ENCODE measurements at regions not wholly inside any gene's neighbourhood (a gene's known extent, or its start where the extent isn't known, plus 50 kb on each side); places are given as distances from the start of the nearest gene placed in this dataset.
"Not testable (repeated sequence)": the region's sequence is repeated elsewhere in the genome, so short reads cannot be mapped to it uniquely, and the experiment has no call there.

- H3K4me3 Mint-ChIP-seq, result no peak overlapping the region
- peaks cover 44% of the 10 kb centered on the region for H3K4me1 Mint-ChIP-seq
- H3K27ac Mint-ChIP-seq, result no peak overlapping the region
- H3K36me3 Mint-ChIP-seq (ENCODE audit: low read depth), result peaks cover 3% of the 10 kb centered on the region
- peaks cover 8% of the 10 kb centered on the region for H3K27me3 Mint-ChIP-seq (ENCODE audit: low read depth)
- no peak for TF ChIP-seq CTCF (IDR thresholded peaks at IDR 0.05; ENCODE audit: unreplicated experiment in 3 of 3)
- H3K9me3 Mint-ChIP-seq, result peaks cover 18% of the 10 kb centered on the region
Measured at GRCh38 chr10:33657154-33657908, 322.9 kb upstream of the NRP1 start.

- peaks cover 29% of the 10 kb centered on the region for H3K4me1 Mint-ChIP-seq
- peaks cover 30% of the 10 kb centered on the region for H3K9me3 Mint-ChIP-seq
- peaks cover 4% of the 10 kb centered on the region for H3K27me3 Mint-ChIP-seq (ENCODE audit: low read depth)
- TF ChIP-seq CTCF (IDR thresholded peaks at IDR 0.05; ENCODE audit: unreplicated experiment in 3 of 3), result no peak
- H3K4me3 Mint-ChIP-seq, result no peak overlapping the region
- no peak overlapping the region for H3K27ac Mint-ChIP-seq
- H3K36me3 Mint-ChIP-seq (ENCODE audit: low read depth), result peaks cover 3% of the 10 kb centered on the region
Measured at GRCh38 chr10:33655921-33656320, 321.5 kb upstream of the NRP1 start.

GRCh38 chr10:33655165-33655815, 320.8 kb upstream of the NRP1 start:
- Mint-ChIP-seq H3K4me3 (no peak overlapping the region), H3K27ac (no peak overlapping the region), H3K27me3 (ENCODE audit: low read depth) (peaks cover 4% of the 10 kb centered on the region), H3K9me3 (peaks cover 30% of the 10 kb centered on the region), H3K36me3 (ENCODE audit: low read depth) (peaks cover 3% of the 10 kb centered on the region), H3K4me1 (peaks cover 23% of the 10 kb centered on the region)
- no peak for TF ChIP-seq CTCF (IDR thresholded peaks at IDR 0.05; ENCODE audit: unreplicated experiment in 3 of 3)

GRCh38 chr10:33653584-33654367, 319.3 kb upstream of the NRP1 start:
- H3K36me3 Mint-ChIP-seq (ENCODE audit: low read depth), result peaks cover 3% of the 10 kb centered on the region
- no peak overlapping the region for H3K4me3 Mint-ChIP-seq
- H3K27me3 Mint-ChIP-seq (ENCODE audit: low read depth), result peaks cover 15% of the 10 kb centered on the region
- H3K9me3 Mint-ChIP-seq, result peaks cover 39% of the 10 kb centered on the region
- no peak overlapping the region for H3K27ac Mint-ChIP-seq
- TF ChIP-seq CTCF (IDR thresholded peaks at IDR 0.05; ENCODE audit: unreplicated experiment in 3 of 3), result no peak
- H3K4me1 Mint-ChIP-seq, result peaks cover 10% of the 10 kb centered on the region

- Mint-ChIP-seq H3K4me3 (no peak overlapping the region), H3K36me3 (ENCODE audit: low read depth) (peaks cover 3% of the 10 kb centered on the region), H3K27me3 (ENCODE audit: low read depth) (peaks cover 15% of the 10 kb centered on the region), H3K9me3 (peaks cover 43% of the 10 kb centered on the region), H3K4me1 (peaks cover 9% of the 10 kb centered on the region), H3K27ac (no peak overlapping the region)
- no peak for TF ChIP-seq CTCF (IDR thresholded peaks at IDR 0.05; ENCODE audit: unreplicated experiment in 3 of 3)
Measured at GRCh38 chr10:33652870-33653269, 318.4 kb upstream of the NRP1 start.

GRCh38 chr10:33650131-33650530, 315.7 kb upstream of the NRP1 start:
- peaks cover 11% of the 10 kb centered on the region for H3K27me3 Mint-ChIP-seq (ENCODE audit: low read depth)
- H3K4me1 Mint-ChIP-seq, result not testable (repeated sequence)
- peaks cover 43% of the 10 kb centered on the region for H3K9me3 Mint-ChIP-seq

More at GRCh38 chr10:33650131-33650530, 315.7 kb upstream of the NRP1 start:
- H3K27ac Mint-ChIP-seq; H3K36me3 Mint-ChIP-seq (ENCODE audit: low read depth); H3K4me3 Mint-ChIP-seq: not testable (repeated sequence)

Measured in nephron (organoid).